D721Med (cell line): ENCODE measurements at regions not wholly inside any gene's neighbourhood (a gene's known extent, or its start where the extent isn't known, plus 50 kb on each side); places are given as distances from the start of the nearest gene placed in this dataset.
"Not testable (repeated sequence)": the region's sequence is repeated elsewhere in the genome, so short reads cannot be mapped to it uniquely, and the experiment has no call there.

Source experiments
- DNase-seq: peaks from one replicate; pipeline ENCODE4 v3.0.0; 2011; ENCODE audit warnings: low spot score; ENCODE audit not compliant: insufficient read length
- FAIRE-seq: peaks from 2 replicates; lab custom pipeline; 2011; peaks lifted over from hg19 to GRCh38; lab: Jason Lieb, UNC
- TF ChIP-seq, protein P1 (sequence below): IDR thresholded peaks from 2 replicates; pipeline ENCODE4 v1.5.1; 2012; ENCODE audit warnings: mild to moderate bottlenecking, control low read depth; ENCODE audit not compliant: insufficient read depth; ENCODE audit errors: missing control alignments

DNA sequence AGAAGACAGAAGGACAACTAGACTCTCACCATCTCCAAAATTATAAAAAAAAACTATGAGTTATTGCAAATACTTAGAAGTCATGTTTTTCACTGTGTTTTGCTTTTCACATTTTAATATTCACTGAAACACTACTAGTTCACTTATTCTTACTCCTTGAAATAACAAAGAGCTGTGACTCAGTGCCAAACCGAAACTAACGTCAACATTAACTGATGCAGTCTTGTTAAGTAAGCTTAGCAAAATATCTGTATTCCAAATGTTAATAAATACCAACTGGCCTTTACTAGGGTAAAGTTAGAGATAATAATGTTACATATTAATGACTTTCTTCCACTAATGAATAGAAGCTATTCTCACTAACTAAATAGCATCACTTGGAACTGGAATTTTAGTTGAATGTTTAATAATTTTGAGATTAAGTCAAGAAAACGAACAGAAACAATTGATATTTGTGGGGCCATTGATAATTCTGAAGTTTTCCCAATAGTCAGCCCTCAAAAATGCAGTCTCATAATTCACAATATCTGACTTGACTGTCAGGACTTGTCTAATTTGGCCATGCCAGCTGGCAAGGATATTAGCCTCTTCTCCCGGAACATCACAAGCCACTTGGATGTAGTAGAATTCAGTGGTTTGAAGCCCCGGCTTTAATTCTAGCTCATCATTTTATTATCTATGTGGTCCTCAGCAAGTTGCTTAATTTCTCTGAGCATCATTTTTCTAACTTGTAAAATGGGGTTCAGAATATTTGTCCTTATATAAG is 230.1 kb upstream of the DDI1 start:
- FAIRE-seq (no peak), DNase-seq (no peak)
- TF ChIP-seq, protein P1, sequence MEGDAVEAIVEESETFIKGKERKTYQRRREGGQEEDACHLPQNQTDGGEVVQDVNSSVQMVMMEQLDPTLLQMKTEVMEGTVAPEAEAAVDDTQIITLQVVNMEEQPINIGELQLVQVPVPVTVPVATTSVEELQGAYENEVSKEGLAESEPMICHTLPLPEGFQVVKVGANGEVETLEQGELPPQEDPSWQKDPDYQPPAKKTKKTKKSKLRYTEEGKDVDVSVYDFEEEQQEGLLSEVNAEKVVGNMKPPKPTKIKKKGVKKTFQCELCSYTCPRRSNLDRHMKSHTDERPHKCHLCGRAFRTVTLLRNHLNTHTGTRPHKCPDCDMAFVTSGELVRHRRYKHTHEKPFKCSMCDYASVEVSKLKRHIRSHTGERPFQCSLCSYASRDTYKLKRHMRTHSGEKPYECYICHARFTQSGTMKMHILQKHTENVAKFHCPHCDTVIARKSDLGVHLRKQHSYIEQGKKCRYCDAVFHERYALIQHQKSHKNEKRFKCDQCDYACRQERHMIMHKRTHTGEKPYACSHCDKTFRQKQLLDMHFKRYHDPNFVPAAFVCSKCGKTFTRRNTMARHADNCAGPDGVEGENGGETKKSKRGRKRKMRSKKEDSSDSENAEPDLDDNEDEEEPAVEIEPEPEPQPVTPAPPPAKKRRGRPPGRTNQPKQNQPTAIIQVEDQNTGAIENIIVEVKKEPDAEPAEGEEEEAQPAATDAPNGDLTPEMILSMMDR: no peak

DNA sequence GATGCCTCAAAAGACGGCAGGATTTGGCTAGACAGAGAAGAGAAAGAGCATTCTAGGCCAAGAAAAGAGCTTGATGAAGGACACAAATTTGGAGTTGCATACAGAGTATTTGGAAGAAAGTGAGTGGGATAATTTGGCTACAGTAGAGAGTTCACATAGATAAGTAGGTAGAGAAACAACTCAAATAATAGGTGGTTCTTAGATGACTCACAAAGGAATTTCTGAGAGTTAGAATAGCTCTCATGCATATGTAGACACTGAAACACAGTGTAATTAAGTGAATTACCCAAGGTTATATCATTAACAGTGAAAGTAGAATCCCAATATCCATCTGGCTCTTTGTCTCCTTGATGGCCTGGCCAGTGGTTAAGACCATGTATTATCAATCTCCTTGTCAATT is 228.6 kb upstream of the DDI1 start:
- DNase-seq: no peak
- TF ChIP-seq, protein P1: no peak
- no peak for FAIRE-seq

DNA sequence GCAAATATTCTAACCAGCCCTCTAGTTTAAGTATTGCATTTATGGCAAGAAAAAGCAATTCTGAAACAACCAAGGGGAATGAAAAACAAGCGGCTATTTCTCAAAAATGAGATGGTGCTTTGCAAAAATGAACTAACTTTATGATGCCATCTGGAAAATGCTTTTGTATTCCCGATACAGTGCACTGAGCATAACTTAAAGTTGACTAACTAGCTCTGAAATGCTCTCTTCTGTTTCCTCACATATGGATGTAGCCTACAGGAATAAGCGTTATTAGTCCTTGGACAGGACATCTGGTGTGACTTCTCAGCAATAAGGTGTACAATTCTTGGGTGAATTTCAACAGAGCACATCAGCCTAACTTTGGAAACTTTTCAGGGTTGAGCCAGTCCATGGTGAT is 228.2 kb upstream of the DDI1 start:
- TF ChIP-seq, protein P1: no peak
- DNase-seq: no peak
- no peak for FAIRE-seq

DNA sequence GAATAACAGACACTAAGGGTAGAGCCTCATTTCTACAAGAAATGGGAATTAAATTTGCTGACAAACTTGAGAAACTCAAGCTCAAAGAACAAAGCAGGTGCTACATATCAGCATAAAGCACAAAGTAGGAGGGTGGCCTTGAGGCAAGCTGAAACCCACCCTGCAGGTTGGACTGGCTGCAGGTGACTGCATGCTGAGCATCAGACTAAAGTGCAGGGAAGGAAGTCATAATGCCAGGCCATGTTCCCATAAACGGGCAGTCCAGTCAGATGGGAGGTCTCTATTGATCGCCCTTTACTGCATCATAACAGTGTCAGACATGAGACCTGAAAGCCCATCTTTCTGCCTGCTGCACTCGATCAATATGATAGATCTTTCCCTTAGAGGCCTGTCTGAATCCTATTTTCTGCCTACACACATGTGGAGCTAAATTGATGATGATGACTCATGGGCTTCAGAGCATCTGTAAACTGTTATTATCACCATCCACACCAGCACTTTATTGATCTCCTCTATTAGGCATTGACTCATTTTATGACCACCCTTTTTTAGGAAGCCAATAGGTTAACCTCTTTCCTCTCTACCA is 224.5 kb upstream of the DDI1 start:
- no peak for DNase-seq
- TF ChIP-seq, protein P1: no peak
- FAIRE-seq: no peak

DNA sequence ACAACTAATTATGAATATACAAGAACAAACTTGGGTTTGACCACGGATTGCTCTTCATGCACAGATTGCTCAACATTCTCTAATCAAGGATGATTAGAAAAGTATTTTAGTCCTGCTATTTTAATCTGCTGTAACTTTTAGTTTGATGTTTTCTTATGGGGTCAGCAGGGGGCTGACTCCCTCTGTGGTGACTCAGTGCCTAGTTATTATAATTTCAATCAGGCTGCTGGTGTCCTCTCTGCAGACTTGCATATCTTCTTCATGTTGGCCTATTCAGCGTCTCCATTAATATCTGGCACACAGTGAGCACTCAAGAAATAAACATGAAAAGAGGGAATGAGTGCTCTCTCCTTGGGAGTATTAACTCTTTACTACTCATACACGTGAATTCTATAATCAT is 223.8 kb upstream of the DDI1 start:
- TF ChIP-seq, protein P1: no peak
- DNase-seq (no peak), FAIRE-seq (no peak)

DNA sequence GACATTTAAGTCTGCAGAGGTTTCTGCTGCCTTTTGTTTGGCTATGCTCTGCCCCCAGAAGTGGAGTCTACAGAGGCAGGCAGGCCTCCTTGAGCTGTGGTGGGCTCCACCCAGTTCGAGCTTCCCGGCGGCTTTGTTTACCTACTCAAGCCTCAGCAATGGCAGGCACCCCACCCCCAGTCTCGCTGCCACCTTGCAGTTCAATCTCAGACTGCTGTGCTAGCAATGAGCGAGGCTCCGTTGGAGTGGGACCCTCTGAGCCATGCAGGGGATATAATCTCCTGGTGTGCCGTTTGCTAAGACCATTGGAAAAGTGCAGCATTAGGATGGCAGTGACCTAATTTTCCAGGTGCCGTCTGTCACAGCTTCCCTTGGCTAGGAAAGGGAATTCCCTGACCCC is 216.1 kb upstream of the DDI1 start:
- FAIRE-seq: not testable (repeated sequence)

DNA sequence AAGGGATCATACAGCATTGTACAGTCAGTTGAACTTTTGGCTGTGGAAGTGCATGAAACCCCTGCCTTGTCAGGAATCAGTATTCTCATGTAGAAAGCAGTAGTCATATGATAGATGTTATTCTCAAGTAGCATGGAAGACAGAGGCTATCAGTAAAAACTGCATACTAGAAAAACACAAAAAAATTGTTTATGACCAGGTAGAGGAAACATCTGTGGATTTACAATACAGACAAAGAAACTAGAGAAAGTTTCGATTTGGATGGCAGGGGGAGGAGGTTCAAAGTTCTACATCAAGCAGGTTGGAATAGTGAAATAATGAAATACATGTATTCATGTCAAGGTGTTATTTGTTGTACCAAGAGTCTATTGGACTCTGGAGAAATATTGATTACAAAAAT is 212.3 kb upstream of the DDI1 start:
- DNase-seq: no peak
- TF ChIP-seq, protein P1: no peak
- FAIRE-seq: no peak

More for the DNA sequence above, 216.1 kb upstream of the DDI1 start:
- DNase-seq: not testable (repeated sequence)
